ENCODE measurements at regions not wholly inside any gene's neighbourhood (a gene's known extent, or its start where the extent isn't known, plus 50 kb on each side); places are given as distances from the start of the nearest gene placed in this dataset.

DNA sequence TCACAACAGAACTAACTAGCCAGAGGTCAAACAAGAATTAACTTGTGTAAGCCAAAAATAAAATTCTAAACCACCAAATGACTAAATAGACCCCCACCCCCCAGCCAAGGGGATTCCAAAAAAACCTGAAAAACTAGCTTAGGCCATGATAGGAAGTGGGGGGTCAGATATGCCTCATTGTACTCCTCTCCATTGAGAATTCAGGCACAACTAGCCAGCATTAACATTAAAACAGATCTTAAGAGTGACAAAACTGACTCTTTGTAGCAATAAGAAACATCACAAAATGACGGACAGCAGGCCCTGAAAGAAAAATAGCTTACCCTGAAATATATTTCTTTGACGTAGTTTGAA is 103.0 kb upstream of the ETV3 start:
- intact Hi-C loops (cut with micrococcal nuclease): no loop called here
- DNase-seq (ENCODE audit: low read depth, low spot score) (no peak), ATAC-seq (no peak)

DNA sequence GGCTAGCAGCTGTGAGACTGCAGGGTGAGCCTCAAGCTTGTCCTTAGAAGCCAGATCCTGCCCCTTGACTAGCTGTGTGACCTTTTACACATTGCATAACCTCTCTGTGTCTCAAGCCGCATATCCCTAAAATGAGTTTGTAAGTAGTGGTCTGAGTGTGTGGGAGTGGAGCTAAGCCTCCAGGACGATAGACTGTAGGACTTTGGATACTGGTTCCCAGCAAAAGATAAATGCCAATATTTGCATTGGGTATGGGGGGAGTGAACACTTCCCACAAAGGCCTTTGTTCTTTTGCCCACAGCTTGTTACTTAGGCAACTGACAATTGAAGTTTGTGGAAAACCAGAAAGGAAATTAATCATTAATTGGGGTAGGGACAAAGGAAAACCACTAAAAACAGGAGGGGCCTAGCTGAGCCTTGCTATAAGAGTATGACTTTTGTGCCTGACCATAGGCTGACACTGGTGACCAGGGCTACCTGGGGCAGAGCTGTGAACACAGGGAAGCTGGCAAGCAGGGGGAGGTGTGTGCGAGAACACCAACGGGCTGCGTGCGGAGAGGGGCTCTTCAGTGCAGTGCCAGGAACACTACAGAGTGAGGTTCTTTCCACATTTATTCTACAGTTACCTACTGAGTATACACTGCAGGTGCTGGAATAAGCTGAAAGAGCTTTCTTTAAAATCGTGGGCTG is 102.4 kb upstream of the ETV3 start:
- ATAC-seq (no peak), DNase-seq (ENCODE audit: low read depth, low spot score) (no peak)
- Histone ChIP-seq H2AFZ (ENCODE audit: low read depth, low read length, poor library complexity, severe bottlenecking) (no peak overlapping the region), H3K4me2 (ENCODE audit: low read length) (no peak overlapping the region), H3K27ac (ENCODE audit: low read depth, low read length) (no peak overlapping the region), H3K4me3 (replicated peaks in 1 of 2; ENCODE audit: low read depth in 1 of 2, low read length in 2 of 2) (no peak overlapping the region), H3K4me1 (ENCODE audit: control insufficient read depth in 1 of 2, insufficient read depth in 2 of 2, low read length in 2 of 2) (no peaks in the 10 kb centered on the region), H3K27me3 (ENCODE audit: insufficient read depth, low read length) (peaks cover 40% of the 10 kb centered on the region), H3K9ac (ENCODE audit: low read length) (no peak overlapping the region), H3K79me2 (ENCODE audit: insufficient read depth, low read length) (no peaks in the 10 kb centered on the region), H3K9me3 (ENCODE audit: control insufficient read depth in 1 of 2, insufficient read depth in 1 of 2, low read depth in 1 of 2, low read length in 2 of 2) (no peaks in the 10 kb centered on the region), H4K20me1 (ENCODE audit: insufficient read depth) (no peaks in the 10 kb centered on the region; the same call in 1 of the 2 replicates), H3K36me3 (ENCODE audit: control insufficient read depth in 1 of 2, insufficient read depth in 2 of 2, low read length in 2 of 2) (no peaks in the 10 kb centered on the region), H3K9me2 (ENCODE audit: insufficient read depth) (no peaks in the 10 kb centered on the region)
- TF ChIP-seq JUND (IDR thresholded peaks at IDR 0.05): no peak
- TF ChIP-seq CTCF (IDR thresholded peaks at IDR 0.05 in 2 of 3, conservative IDR thresholded peaks at IDR 0.05 in 1 of 3; ENCODE audit: borderline replicate concordance in 1 of 3, insufficient read depth in 1 of 3, low read depth in 2 of 3, low read length in 2 of 3): no peak
- TF ChIP-seq MAX (IDR thresholded peaks at IDR 0.05): no peak
- TF ChIP-seq SRF (IDR thresholded peaks at IDR 0.05; ENCODE audit: low read depth): no peak
- TF ChIP-seq POLR2AphosphoS5 (IDR thresholded peaks at IDR 0.05; ENCODE audit: low read depth, low read length): no peak
- TF ChIP-seq CEBPB (IDR thresholded peaks at IDR 0.05; ENCODE audit: low read depth): no peak
- no peak for TF ChIP-seq TCF7L2 (IDR thresholded peaks at IDR 0.05; ENCODE audit: borderline replicate concordance, extremely low read depth, insufficient read depth, insufficient read length)
- no peak for TF ChIP-seq RAD21 (IDR thresholded peaks at IDR 0.05; ENCODE audit: low read depth)
- TF ChIP-seq, protein P1, sequence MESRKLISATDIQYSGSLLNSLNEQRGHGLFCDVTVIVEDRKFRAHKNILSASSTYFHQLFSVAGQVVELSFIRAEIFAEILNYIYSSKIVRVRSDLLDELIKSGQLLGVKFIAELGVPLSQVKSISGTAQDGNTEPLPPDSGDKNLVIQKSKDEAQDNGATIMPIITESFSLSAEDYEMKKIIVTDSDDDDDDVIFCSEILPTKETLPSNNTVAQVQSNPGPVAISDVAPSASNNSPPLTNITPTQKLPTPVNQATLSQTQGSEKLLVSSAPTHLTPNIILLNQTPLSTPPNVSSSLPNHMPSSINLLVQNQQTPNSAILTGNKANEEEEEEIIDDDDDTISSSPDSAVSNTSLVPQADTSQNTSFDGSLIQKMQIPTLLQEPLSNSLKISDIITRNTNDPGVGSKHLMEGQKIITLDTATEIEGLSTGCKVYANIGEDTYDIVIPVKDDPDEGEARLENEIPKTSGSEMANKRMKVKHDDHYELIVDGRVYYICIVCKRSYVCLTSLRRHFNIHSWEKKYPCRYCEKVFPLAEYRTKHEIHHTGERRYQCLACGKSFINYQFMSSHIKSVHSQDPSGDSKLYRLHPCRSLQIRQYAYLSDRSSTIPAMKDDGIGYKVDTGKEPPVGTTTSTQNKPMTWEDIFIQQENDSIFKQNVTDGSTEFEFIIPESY (IDR thresholded peaks at IDR 0.05; ENCODE audit: extremely low read depth, insufficient replicate concordance, low read length): no peak
- no peak for TF ChIP-seq SIN3A (IDR thresholded peaks at IDR 0.05; ENCODE audit: low read depth)
- POLR2A ChIA-PET: no interaction called here
- CTCF ChIA-PET: no interaction called here
- intact Hi-C loops (cut with micrococcal nuclease): no loop called here
- BruUV-seq (replicated peaks): no TSS peak
- RAD21 ChIA-PET (ENCODE audit: low non-redundant PET in 1 of 2, low total read pairs in 2 of 2, uncharacterized antibody in 2 of 2, unreplicated experiment in 2 of 2): no interaction called here

More for the DNA sequence above, 103.0 kb upstream of the ETV3 start:
- no peaks in the 10 kb centered on the region for H3K4me1 ChIP-seq (ENCODE audit: control insufficient read depth in 1 of 2, insufficient read depth in 2 of 2, low read length in 2 of 2)
- H3K4me2 ChIP-seq (ENCODE audit: low read length): no peak overlapping the region
- peaks cover 35% of the 10 kb centered on the region for H3K27me3 ChIP-seq (ENCODE audit: insufficient read depth, low read length)
- no peaks in the 10 kb centered on the region for H3K9me3 ChIP-seq (ENCODE audit: control insufficient read depth in 1 of 2, insufficient read depth in 1 of 2, low read depth in 1 of 2, low read length in 2 of 2)
- no peak overlapping the region for H3K27ac ChIP-seq (ENCODE audit: low read depth, low read length)
- no peak for TF ChIP-seq SRF (IDR thresholded peaks at IDR 0.05; ENCODE audit: low read depth)
- no peak for TF ChIP-seq EZH2phosphoT487 (IDR thresholded peaks at IDR 0.05; ENCODE audit: borderline replicate concordance)
- BruUV-seq (replicated peaks): no TSS peak
- no peak overlapping the region for H3K4me3 ChIP-seq (replicated peaks in 1 of 2; ENCODE audit: low read depth in 1 of 2, low read length in 2 of 2)
- H3K9ac ChIP-seq (ENCODE audit: low read length): no peak overlapping the region
- RAD21 ChIA-PET (ENCODE audit: low non-redundant PET in 1 of 2, low total read pairs in 2 of 2, uncharacterized antibody in 2 of 2, unreplicated experiment in 2 of 2): no interaction called here
- no peaks in the 10 kb centered on the region for H3K9me2 ChIP-seq (ENCODE audit: insufficient read depth)
- no peaks in the 10 kb centered on the region for H3K36me3 ChIP-seq (ENCODE audit: control insufficient read depth in 1 of 2, insufficient read depth in 2 of 2, low read length in 2 of 2)
- no peaks in the 10 kb centered on the region for H3K79me2 ChIP-seq (ENCODE audit: insufficient read depth, low read length)
- CTCF ChIA-PET: no interaction called here
- no peaks in the 10 kb centered on the region; the same call in 1 of the 2 replicates for H4K20me1 ChIP-seq (ENCODE audit: insufficient read depth)
- POLR2A ChIA-PET: no interaction called here
- no peak overlapping the region for H2AFZ ChIP-seq (ENCODE audit: low read depth, low read length, poor library complexity, severe bottlenecking)
